ENCODE measurements at regions not wholly inside any gene's neighbourhood (a gene's known extent, or its start where the extent isn't known, plus 50 kb on each side); places are given as distances from the start of the nearest gene placed in this dataset.

- no peak for DNase-seq (ENCODE audit: low read depth in 2 of 2)
Measured at GRCh38 chr4:152269448-152270191, 266.3 kb downstream of the FBXW7 start.

GRCh38 chr4:152267811-152268210, 268.1 kb downstream of the FBXW7 start:
- no peak for DNase-seq (ENCODE audit: low read depth in 2 of 2)

GRCh38 chr4:152266831-152267480, 268.9 kb downstream of the FBXW7 start:
- DNase-seq (ENCODE audit: low read depth in 2 of 2), result no peak

DNA sequence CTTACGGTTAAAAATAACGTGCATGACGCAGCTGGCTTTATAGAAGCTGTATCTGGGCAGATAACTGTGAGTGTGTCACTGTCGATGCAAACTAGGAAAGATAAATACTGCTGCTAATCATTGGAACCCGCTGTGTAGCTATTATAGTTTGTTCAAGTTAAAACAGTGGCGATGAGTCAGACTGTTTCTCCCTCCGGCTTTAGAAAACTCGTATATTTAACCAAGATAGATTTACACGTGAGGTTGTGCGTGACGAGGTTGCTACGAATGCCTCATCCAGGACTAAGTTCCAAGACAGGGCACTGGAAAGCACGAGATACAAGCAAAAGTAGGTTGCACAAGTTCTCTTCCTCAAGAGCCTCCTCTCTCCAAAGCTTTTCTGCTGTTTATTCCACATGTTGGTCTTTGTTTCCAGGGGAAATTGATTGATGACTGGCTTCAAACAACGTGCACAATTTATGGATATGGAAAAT, 270.7 kb downstream of the FBXW7 start:
- no peak for DNase-seq (ENCODE audit: low read depth in 2 of 2)

DNA sequence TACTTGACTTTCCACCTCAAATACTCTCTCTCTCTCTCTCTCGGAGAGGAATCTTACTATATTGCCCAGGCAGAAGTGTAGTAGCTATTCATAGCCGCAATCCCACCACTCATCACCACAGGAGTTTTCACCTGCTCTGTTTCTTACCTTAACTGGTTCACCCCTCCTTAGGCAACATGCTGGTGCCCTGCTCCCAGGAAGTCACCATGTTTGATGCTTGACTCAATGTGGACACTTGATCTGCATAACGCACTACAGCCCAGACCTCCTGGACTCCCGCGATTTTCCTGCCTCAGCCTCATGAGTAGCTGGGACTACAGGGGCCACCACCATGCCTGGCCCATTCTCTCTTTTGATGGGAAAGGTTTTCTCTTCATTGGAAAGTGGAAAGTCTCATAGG, 271.8 kb downstream of the FBXW7 start:
- no peak for DNase-seq (ENCODE audit: low read depth in 2 of 2)

GRCh38 chr4:152259866-152260265, 276.0 kb downstream of the FBXW7 start:
- no peak for DNase-seq (ENCODE audit: low read depth in 2 of 2)

DNA sequence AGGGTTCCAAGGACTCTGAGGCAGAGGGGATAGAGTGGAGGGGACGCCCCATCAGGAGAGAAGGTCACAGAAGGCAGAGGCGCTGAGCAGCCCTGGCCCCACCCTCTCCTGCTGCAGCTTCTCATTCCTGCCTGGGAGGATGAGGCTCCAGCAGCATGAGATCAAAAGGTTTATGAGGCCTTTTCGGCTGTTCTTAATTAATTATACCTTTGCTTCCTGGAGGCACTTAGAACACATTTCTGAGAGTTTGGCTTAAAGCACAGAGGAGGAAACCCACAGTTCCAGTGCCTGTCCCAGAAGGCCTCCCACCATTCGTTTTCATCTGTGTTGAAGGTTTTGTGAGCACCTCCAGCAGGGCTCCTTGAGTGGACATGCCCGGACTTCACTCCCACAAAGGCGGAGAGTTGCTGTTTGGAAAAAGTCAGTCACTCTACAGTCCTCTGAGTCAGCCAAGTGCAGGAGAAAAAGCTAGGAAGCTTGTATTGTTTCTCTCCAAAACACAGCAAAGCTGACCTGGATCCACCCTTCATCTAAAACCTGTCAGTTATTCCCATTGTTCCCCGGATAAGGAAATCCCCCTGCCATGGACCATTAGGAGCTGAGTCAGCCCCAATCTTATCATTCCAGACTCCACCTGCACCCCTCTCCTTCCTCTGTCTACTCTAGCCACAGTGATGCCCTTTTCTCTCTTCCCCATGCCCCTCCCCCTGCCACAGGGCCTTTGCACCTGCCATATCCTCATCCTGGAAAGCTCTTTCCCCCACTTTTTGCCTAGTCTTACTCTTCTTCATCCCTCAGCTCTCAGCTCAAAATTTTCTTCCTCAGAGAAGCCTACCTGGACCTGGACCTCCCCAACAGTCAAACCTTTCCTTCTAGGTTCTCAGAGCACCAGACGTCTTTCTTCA, 276.8 kb downstream of the FBXW7 start:
- DNase-seq (ENCODE audit: low read depth in 2 of 2), result no peak

DNA sequence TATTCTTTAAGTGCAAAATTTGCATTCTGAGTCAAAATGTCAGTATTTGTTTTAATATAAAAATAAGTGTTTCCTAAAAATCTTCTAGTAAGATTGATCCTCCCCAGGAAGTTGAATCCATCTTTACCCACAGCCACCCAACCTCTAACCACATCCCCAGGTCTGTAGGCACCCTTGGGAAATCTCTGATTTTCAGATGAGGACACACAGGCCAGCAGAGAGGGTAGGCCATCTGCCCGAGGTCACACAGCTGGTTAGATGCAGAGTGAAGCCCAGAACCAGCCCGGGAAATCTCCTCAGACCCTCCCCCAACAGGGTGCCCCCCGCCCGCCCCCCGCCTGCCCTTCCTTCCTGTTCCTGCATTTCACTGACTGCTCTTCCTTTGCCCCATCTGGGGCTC, 277.5 kb downstream of the FBXW7 start:
- no peak for DNase-seq (ENCODE audit: low read depth in 2 of 2)

DNA sequence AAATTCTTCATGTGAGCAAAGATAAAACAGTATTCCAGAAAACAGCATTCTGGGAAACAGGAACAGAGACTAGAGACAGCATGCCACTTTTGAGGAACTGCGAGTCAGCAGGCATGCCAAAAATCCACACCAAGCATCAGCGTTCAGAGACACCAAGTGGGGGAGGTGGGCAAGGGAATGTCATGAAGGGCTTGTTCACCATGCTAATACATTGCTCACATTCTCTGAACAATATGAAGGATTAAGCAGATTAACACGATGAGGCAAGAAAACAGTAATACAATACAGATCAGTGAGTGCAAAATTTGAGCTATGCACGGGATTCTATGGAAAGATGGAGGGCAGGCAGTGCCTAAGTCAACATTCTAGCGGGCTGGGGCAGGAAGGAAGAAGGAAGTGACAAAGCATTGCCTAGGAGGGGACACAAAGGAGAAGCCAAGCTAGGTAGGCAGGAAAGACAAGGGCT, 278.3 kb downstream of the FBXW7 start:
- no peak for DNase-seq (ENCODE audit: low read depth in 2 of 2)

- DNase-seq (ENCODE audit: low read depth in 2 of 2), result no peak
Measured at GRCh38 chr4:152256996-152257395, 278.9 kb downstream of the FBXW7 start.

GRCh38 chr4:152255437-152255836, 280.5 kb downstream of the FBXW7 start:
- DNase-seq (ENCODE audit: low read depth in 2 of 2), result peak; percentile 14 to 20

GRCh38 chr4:152248347-152248746, 287.5 kb downstream of the FBXW7 start:
- DNase-seq (ENCODE audit: low read depth in 2 of 2), result no peak

- DNase-seq (ENCODE audit: low read depth in 2 of 2), result no peak
Measured at GRCh38 chr4:152247271-152247975, 288.5 kb downstream of the FBXW7 start.

GRCh38 chr4:152246659-152247058, 289.2 kb downstream of the FBXW7 start:
- DNase-seq (ENCODE audit: low read depth in 2 of 2), result no peak

DNA sequence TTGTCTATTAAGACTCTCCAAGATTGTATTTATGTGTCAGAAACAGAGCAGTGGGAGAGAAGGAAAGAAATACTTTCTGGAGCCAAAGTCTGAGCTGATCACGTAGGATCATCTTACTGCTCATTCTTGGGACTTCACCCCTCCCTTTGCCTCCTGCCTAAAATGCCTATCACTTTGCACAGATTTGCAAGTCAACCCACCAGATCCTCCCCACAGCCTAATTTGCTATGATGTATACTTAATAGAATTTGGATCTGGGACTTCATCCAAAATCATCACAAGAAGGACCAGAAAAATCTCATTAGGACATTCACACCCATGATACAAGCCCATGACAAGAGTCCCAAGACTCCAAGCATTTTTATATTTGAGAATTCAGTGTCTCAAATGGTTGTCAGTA, 290.2 kb downstream of the FBXW7 start:
- no peak for DNase-seq (ENCODE audit: low read depth in 2 of 2)

GRCh38 chr4:152244659-152245058, 291.2 kb downstream of the FBXW7 start:
- no peak for DNase-seq (ENCODE audit: low read depth in 2 of 2)

DNA sequence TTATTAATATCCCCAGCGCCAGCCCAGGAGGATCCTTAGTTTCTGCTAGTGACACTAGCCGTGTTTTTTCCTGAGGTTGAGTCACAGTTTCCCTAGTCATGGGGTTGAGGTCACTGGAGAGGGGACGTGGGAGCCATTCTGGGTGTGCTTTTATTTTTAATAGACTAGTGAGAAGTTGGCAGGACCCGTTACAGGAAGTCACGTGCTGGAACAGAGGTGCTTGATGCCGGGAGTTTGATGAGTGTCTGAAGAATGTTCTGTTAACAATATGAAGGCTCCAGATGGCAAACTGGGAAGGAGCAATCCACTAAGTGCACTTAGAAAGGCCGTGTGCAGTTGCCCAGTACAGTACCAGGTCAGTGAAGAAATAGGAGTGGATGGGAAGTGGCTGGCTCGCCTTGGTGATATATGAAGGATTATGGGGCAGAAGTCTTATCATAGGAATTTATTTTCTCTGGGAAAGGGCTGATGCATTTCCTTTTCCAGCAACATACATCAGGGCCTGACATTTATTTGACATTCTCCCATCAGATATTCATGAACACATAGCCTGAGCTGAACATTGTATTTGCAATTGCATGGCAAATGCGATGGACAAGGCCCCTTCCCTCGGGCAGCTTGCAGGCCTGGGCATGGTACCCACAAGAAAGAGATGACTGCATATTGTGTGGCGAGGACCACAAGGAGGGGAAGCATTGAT, 291.8 kb downstream of the FBXW7 start:
- no peak for DNase-seq (ENCODE audit: low read depth in 2 of 2)

GRCh38 chr4:152243206-152243605, 292.7 kb downstream of the FBXW7 start:
- no peak for DNase-seq (ENCODE audit: low read depth in 2 of 2)

DNA sequence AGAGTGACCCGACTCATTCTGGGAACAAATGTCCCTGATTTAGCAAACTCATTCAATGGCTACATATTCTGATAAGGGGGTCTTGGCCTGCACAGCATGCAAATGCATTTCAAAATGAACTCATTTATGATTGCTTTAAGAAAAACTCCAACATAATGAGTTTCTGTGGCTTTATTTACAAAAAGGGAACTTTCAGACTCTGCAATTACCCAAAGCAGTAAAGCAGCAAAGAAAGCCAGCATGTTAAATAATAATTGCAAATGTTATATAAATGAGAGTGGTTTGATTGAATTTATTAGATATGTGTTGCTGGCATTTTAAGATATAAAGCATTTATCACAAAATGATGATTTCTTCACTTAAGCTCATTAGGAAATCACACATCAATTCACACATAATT, 295.7 kb downstream of the FBXW7 start:
- DNase-seq (ENCODE audit: low read depth in 2 of 2), result no peak

- no peak for DNase-seq (ENCODE audit: low read depth in 2 of 2)
Measured at GRCh38 chr4:152239216-152239615, 296.7 kb downstream of the FBXW7 start.

DNA sequence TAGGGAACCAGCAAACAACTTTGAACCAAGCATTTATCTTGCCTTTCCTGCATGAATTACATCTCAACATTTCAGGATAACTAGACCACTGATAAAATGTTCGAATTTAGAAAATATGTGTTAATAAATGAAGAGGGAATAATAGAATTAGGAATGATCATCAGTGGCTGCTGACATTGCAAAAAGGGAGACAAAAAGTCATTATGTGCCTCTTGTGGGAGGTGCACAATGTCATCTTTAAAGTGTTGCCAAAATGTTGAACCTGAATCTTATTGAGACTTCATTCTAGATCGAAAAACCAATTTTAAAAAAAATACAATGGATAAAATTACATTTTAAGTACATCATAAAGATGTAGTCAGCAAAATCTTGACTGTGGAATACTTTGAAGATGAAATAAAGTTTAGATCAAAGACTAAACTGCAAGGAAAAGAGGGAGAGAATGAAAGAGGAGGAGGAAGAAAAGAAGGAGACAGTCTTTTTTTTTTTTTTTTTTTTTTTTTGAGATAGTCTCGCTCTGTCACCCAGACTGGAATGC, 299.3 kb downstream of the FBXW7 start:
- no peak for DNase-seq (ENCODE audit: low read depth in 2 of 2)
